ENCODE measurements at regions not wholly inside any gene's neighbourhood (a gene's known extent, or its start where the extent isn't known, plus 50 kb on each side); places are given as distances from the start of the nearest gene placed in this dataset.

GRCh38 chr13:109846185-109846584 lies 59.8 kb upstream of the IRS2 start:
- no peak for TF ChIP-seq CTCF (IDR thresholded peaks at IDR 0.05)

- TF ChIP-seq CTCF (IDR thresholded peaks at IDR 0.05) = no peak
These were observed 58.0 kb upstream of the IRS2 start for GRCh38 chr13:109844396-109844795.

- no peak for TF ChIP-seq CTCF (IDR thresholded peaks at IDR 0.05)
These were observed 57.3 kb upstream of the IRS2 start for GRCh38 chr13:109843695-109844094.

GRCh38 chr13:109842212-109842920 lies 56.0 kb upstream of the IRS2 start:
- TF ChIP-seq CTCF (IDR thresholded peaks at IDR 0.05) = no peak

- TF ChIP-seq CTCF (IDR thresholded peaks at IDR 0.05) = no peak
These were observed 54.5 kb upstream of the IRS2 start for GRCh38 chr13:109840893-109841287.

- no peak for TF ChIP-seq CTCF (IDR thresholded peaks at IDR 0.05)
These were observed 54.0 kb upstream of the IRS2 start for GRCh38 chr13:109840201-109840892.

GRCh38 chr13:109836629-109837607 lies 50.5 kb upstream of the IRS2 start:
- no peak for TF ChIP-seq CTCF (IDR thresholded peaks at IDR 0.05)

All from LNCAP (cell line).